ENCODE measurements at regions not wholly inside any gene's neighbourhood (a gene's known extent, or its start where the extent isn't known, plus 50 kb on each side); places are given as distances from the start of the nearest gene placed in this dataset.

- TF ChIP-seq CTCF (IDR thresholded peaks at IDR 0.05) (no peak), POLR2AphosphoS5 (IDR thresholded peaks at IDR 0.05) (no peak), POLR2A (IDR thresholded peaks at IDR 0.05) (no peak), EP300 (IDR thresholded peaks at IDR 0.05) (no peak)
These were observed 424.5 kb upstream of the PCDH7 start for GRCh38 chr4:30295652-30296051.
